ENCODE measurements at regions not wholly inside any gene's neighbourhood (a gene's known extent, or its start where the extent isn't known, plus 50 kb on each side); places are given as distances from the start of the nearest gene placed in this dataset.

- TF ChIP-seq, protein P1, sequence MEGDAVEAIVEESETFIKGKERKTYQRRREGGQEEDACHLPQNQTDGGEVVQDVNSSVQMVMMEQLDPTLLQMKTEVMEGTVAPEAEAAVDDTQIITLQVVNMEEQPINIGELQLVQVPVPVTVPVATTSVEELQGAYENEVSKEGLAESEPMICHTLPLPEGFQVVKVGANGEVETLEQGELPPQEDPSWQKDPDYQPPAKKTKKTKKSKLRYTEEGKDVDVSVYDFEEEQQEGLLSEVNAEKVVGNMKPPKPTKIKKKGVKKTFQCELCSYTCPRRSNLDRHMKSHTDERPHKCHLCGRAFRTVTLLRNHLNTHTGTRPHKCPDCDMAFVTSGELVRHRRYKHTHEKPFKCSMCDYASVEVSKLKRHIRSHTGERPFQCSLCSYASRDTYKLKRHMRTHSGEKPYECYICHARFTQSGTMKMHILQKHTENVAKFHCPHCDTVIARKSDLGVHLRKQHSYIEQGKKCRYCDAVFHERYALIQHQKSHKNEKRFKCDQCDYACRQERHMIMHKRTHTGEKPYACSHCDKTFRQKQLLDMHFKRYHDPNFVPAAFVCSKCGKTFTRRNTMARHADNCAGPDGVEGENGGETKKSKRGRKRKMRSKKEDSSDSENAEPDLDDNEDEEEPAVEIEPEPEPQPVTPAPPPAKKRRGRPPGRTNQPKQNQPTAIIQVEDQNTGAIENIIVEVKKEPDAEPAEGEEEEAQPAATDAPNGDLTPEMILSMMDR (IDR thresholded peaks at IDR 0.05) = no peak
- ATAC-seq (ENCODE audit: low FRiP score) (no peak), DNase-seq (ENCODE audit: low spot score) (no peak)
Observed at GRCh38 chr1:5475572-5475971, 516.7 kb downstream of the NPHP4 start.

GRCh38 chr1:5473268-5473667 lies 519.0 kb downstream of the NPHP4 start:
- DNase-seq (ENCODE audit: low spot score) = no peak
- TF ChIP-seq, protein P1 (IDR thresholded peaks at IDR 0.05) = no peak
- no peak for ATAC-seq (ENCODE audit: low FRiP score)

DNA sequence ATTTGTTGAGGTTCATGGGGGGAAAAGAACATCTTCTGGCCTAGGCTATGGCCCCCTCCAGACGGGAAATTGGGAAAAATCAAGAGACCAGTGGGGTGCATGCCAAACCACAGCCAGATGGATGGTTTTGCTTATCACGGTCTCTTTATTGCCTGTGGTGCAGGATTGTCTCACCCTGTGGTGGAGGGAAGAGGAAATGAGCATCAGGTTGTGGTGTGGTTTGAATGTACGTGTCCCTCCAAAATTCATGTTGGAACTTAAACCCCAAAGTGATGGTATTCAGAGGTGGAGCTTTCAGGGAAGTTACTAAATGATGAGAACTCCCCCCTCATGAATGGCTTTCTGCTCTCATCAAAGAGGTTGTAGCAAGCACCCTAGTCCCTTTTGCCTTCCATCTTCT lies 525.7 kb downstream of the NPHP4 start:
- ATAC-seq (ENCODE audit: low FRiP score) (no peak), DNase-seq (ENCODE audit: low spot score) (no peak)
- TF ChIP-seq, protein P1 (IDR thresholded peaks at IDR 0.05) = no peak

GRCh38 chr1:5465281-5465711 lies 526.9 kb downstream of the NPHP4 start:
- TF ChIP-seq, protein P1 (IDR thresholded peaks at IDR 0.05) = no peak
- DNase-seq (ENCODE audit: low spot score) (no peak), ATAC-seq (ENCODE audit: low FRiP score) (no peak)

DNA sequence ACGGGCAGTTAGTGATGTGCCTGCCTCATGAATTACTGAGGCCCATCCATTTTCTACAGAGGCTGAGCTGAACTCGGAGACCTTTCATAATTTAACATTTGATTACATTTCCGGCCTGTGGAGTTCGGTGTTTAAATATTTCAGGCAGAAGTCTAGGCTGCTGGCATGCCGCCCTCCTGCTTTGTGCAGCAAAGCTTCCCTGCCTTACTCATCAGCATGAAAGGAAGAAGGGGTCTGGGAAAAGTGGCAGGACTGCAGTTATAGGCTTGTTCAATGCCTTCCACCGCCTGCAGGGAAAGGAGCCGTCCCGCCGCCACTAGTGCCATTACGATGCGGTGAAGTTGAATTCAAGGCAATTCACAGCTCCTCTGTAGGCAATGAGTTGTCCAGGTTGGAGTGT lies 527.9 kb downstream of the NPHP4 start:
- no peak for ATAC-seq (ENCODE audit: low FRiP score)
- DNase-seq (ENCODE audit: low spot score) = no peak
- TF ChIP-seq, protein P1 (IDR thresholded peaks at IDR 0.05) = no peak

DNA sequence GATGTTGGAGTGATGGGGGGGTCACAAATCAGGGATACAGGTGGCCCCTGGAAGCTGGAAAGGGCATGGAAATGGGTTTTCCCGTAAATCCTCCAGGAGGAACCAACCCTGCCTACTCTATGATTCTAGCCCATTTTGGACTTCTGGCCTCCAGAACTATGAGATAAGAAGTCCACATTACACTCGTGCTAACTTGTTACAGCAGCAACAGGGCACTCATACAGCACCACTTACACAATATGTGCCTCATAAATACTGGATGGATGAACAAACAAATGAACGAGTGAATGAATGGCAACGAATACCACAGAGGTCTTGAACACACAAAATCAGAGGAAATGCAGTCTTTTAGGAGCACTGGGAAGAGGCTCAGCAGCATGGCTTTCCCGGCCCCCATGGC lies 531.3 kb downstream of the NPHP4 start:
- no peak for DNase-seq (ENCODE audit: low spot score)
- TF ChIP-seq, protein P1 (IDR thresholded peaks at IDR 0.05) = no peak
- ATAC-seq (ENCODE audit: low FRiP score) = no peak

GRCh38 chr1:5459839-5460610 lies 532.2 kb downstream of the NPHP4 start:
- DNase-seq (ENCODE audit: low spot score) = no peak
- TF ChIP-seq, protein P1 (IDR thresholded peaks at IDR 0.05) = no peak
- no peak for ATAC-seq (ENCODE audit: low FRiP score)

Data from omental fat pad (tissue), 3 donors.